CD4-positive, alpha-beta T cell (primary cell): ENCODE measurements at regions not wholly inside any gene's neighbourhood (a gene's known extent, or its start where the extent isn't known, plus 50 kb on each side); places are given as distances from the start of the nearest gene placed in this dataset.
"Not testable (repeated sequence)": the region's sequence is repeated elsewhere in the genome, so short reads cannot be mapped to it uniquely, and the experiment has no call there.

ENCODE experiments used
- ATAC-seq: fragments of 200-7000 bp; cut with Tn5 transposase; one replicate; pipeline ENCODE4 v1.10.0; 2022; ENCODE audit warnings: mild to moderate bottlenecking; ENCODE audit not compliant: poor library complexity
- CTCF ChIA-PET: fragments of 350-600 bp; sonication (Branson Sonifier 250); formaldehyde crosslinking; loops from one replicate; lab custom pipeline; 2021; ENCODE audit warnings: antibody characterized with exemption, inconsistent platforms; lab: Charles Lee
- POLR2A ChIA-PET: fragments of 350-600 bp; sonication (Branson Sonifier 250); formaldehyde crosslinking; loops from one replicate; lab custom pipeline; 2021; ENCODE audit warnings: antibody characterized with exemption, inconsistent platforms; lab: Charles Lee
- DNase-seq, 14 experiments: peaks; one replicate each; pipeline ENCODE4 v3.0.0-alpha.2; 2013 to 2020; ENCODE audit warnings: mixed read lengths in 2 of 14
- H3K27ac ChIP-seq, 2 donors: one replicate each; pipeline versions ENCODE4 v1.5.1 to v1.7.0; 2013; ENCODE audit warnings: low read length in 2 of 2, low read depth in 1 of 2, mild to moderate bottlenecking in 1 of 2
- H3K27me3 ChIP-seq, 2 experiments: 1 replicate in 1 of 2; 2 replicates in 1 of 2; pipeline versions ENCODE4 v1.6.1 to v1.7.0; 2013; ENCODE audit warnings: low read length in 2 of 2, control low read depth in 1 of 2, mild to moderate bottlenecking in 1 of 2, moderate library complexity in 1 of 2; ENCODE audit not compliant: insufficient read depth in 2 of 2, control insufficient read depth in 1 of 2
- H3K36me3 ChIP-seq: one replicate; pipeline ENCODE4 v1.6.1; 2013; ENCODE audit warnings: low read length, control low read depth; ENCODE audit not compliant: insufficient read depth
- H3K4me1 ChIP-seq: one replicate; pipeline ENCODE4 v1.6.1; 2013; ENCODE audit warnings: low read length, control low read depth; ENCODE audit not compliant: insufficient read depth
- H3K4me3 ChIP-seq: one replicate; pipeline ENCODE4 v1.5.1; 2013; ENCODE audit warnings: mild to moderate bottlenecking, low read length, moderate library complexity
- H3K9me3 ChIP-seq, 2 experiments: 1 replicate in 1 of 2; 2 replicates in 1 of 2; pipeline versions ENCODE4 v1.6.1 to v1.7.0; 2013; ENCODE audit warnings: low read length in 2 of 2, mild to moderate bottlenecking in 2 of 2, control low read depth in 1 of 2, moderate library complexity in 1 of 2; ENCODE audit not compliant: control insufficient read depth in 1 of 2, insufficient read depth in 1 of 2
- H3K27ac Mint-ChIP-seq: one replicate; pipeline ENCODE4 v1.8.0; 2020; ENCODE audit warnings: mixed read lengths
- H3K27me3 Mint-ChIP-seq: one replicate; pipeline ENCODE4 v1.8.0; 2021; ENCODE audit warnings: mixed read lengths
- H3K36me3 Mint-ChIP-seq: one replicate; pipeline ENCODE4 v1.8.0; 2021; ENCODE audit warnings: low read depth, mixed read lengths
- H3K4me1 Mint-ChIP-seq: one replicate; pipeline ENCODE4 v1.8.0; 2021; ENCODE audit warnings: low read depth, mixed read lengths
- H3K4me3 Mint-ChIP-seq: one replicate; pipeline ENCODE4 v1.8.0; 2020; ENCODE audit warnings: mild to moderate bottlenecking, mixed read lengths
- H3K9me3 Mint-ChIP-seq: one replicate; pipeline ENCODE4 v1.8.0; 2020; ENCODE audit warnings: mixed read lengths
- CTCF ChIP-seq: fragments of 200-600 bp; IDR thresholded peaks from one replicate; pipeline ENCODE4 v1.8.0; 2022; ENCODE audit warnings: antibody characterized with exemption, mild to moderate bottlenecking
- intact Hi-C, 2 experiments: fragments of 100-400 bp; cut with DNase I in 1 of 2; cut with micrococcal nuclease in 1 of 2; formaldehyde crosslinking; loops; one replicate each; pipeline versions ENCODE4 v1.15.1 to v1.9.0; 2023 to 2025; cut with DNase I, micrococcal nuclease

- CTCF ChIA-PET, result no interaction called here
- Histone ChIP-seq H3K27ac (no peak overlapping the region), H3K4me3 (no peak overlapping the region), H3K9me3 (peaks cover 0 to 15% of the 10 kb centered on the region in 2 experiments), H3K4me1 (no peaks in the 10 kb centered on the region), H3K36me3 (no peaks in the 10 kb centered on the region), H3K27me3 (no peaks in the 10 kb centered on the region)
- Mint-ChIP-seq H3K36me3 (no peaks in the 10 kb centered on the region), H3K4me1 (no peaks in the 10 kb centered on the region), H3K4me3 (no peak overlapping the region), H3K27me3 (no peaks in the 10 kb centered on the region), H3K9me3 (peaks cover 11% of the 10 kb centered on the region), H3K27ac (no peak overlapping the region)
- intact Hi-C loops, result no loop called here
- no peak for ATAC-seq
- POLR2A ChIA-PET, result no interaction called here
- DNase-seq, result no peak
- TF ChIP-seq CTCF, result no peak
These were observed 364.0 kb upstream of the KCND2 start for GRCh38 chr7:119908948-119909347.

- CTCF ChIA-PET, H3K27me3 ChIP-seq: not testable (repeated sequence)
These were observed 358.9 kb upstream of the KCND2 start for GRCh38 chr7:119914119-119914518.

GRCh38 chr7:119916501-119916900, 356.5 kb upstream of the KCND2 start:
- no peak for ATAC-seq
- H3K9me3 Mint-ChIP-seq, result peaks cover 19% of the 10 kb centered on the region
- Histone ChIP-seq H3K9me3 (peaks cover 0 to 5% of the 10 kb centered on the region in 2 experiments), H3K4me1 (no peaks in the 10 kb centered on the region), H3K27me3 (no peaks in the 10 kb centered on the region), H3K36me3 (no peaks in the 10 kb centered on the region), H3K27ac (no peak overlapping the region), H3K4me3 (no peak overlapping the region)
- no peaks in the 10 kb centered on the region for H3K27me3 Mint-ChIP-seq
- no peaks in the 10 kb centered on the region for H3K4me1 Mint-ChIP-seq
- H3K27ac Mint-ChIP-seq, result no peak overlapping the region
- CTCF ChIA-PET, result no interaction called here
- H3K4me3 Mint-ChIP-seq, result no peak overlapping the region
- POLR2A ChIA-PET, result no interaction called here
- no peaks in the 10 kb centered on the region for H3K36me3 Mint-ChIP-seq
- intact Hi-C loops, result no loop called here
- no peak for DNase-seq
- no peak for TF ChIP-seq CTCF

More at GRCh38 chr7:119914119-119914518, 358.9 kb upstream of the KCND2 start:
- H3K36me3 Mint-ChIP-seq, DNase-seq, H3K27ac Mint-ChIP-seq, H3K36me3 ChIP-seq, H3K4me1 Mint-ChIP-seq, ATAC-seq, H3K27me3 Mint-ChIP-seq, H3K4me3 ChIP-seq, POLR2A ChIA-PET, H3K27ac ChIP-seq, H3K4me1 ChIP-seq, H3K9me3 ChIP-seq, H3K4me3 Mint-ChIP-seq, intact Hi-C loops: not testable (repeated sequence)
- peaks cover 21% of the 10 kb centered on the region for H3K9me3 Mint-ChIP-seq

GRCh38 chr7:119918185-119918584, 354.8 kb upstream of the KCND2 start:
- Histone ChIP-seq H3K27me3 (no peaks in the 10 kb centered on the region), H3K9me3 (peaks cover 0 to 6% of the 10 kb centered on the region in 2 experiments), H3K27ac (no peak overlapping the region), H3K4me3 (no peak overlapping the region), H3K4me1 (no peaks in the 10 kb centered on the region), H3K36me3 (no peaks in the 10 kb centered on the region)
- intact Hi-C loops, result no loop called here
- Mint-ChIP-seq H3K4me1 (no peaks in the 10 kb centered on the region), H3K27ac (no peak overlapping the region), H3K9me3 (peaks cover 19% of the 10 kb centered on the region), H3K27me3 (no peaks in the 10 kb centered on the region), H3K36me3 (no peaks in the 10 kb centered on the region), H3K4me3 (no peak overlapping the region)
- ATAC-seq (no peak), DNase-seq (no peak)
- ChIA-PET CTCF (no interaction called here), POLR2A (no interaction called here)
- no peak for TF ChIP-seq CTCF
